ENCODE measurements at regions not wholly inside any gene's neighbourhood (a gene's known extent, or its start where the extent isn't known, plus 50 kb on each side); places are given as distances from the start of the nearest gene placed in this dataset.

- 0 out of 2 replicates have a peak, but pooled peaks have one; percentile 3 for TF ChIP-seq NFE2 (IDR thresholded peaks at IDR 0.05; ENCODE audit: low read depth)
- TF ChIP-seq GABPB1 (CRISPR knock-in tag; IDR thresholded peaks at IDR 0.05): no peak
- TF ChIP-seq HDGF (IDR thresholded peaks at IDR 0.05): no peak
- TF ChIP-seq MNT (conservative IDR thresholded peaks at IDR 0.05): peak in 1 of 2 experiments; percentile 57; a peak in 1 of 4 replicates
- TF ChIP-seq ZNF184 (CRISPR knock-in tag; IDR thresholded peaks at IDR 0.05): no peak
- no peak for TF ChIP-seq AFF4 (CRISPR knock-in tag; IDR thresholded peaks at IDR 0.05)
- no peak for TF ChIP-seq FIP1L1 (IDR thresholded peaks at IDR 0.05; ENCODE audit: low read depth, low read length, poor library complexity, severe bottlenecking)
- TF ChIP-seq SMAD2 (IDR thresholded peaks at IDR 0.05; ENCODE audit: low read depth, low read length): no peak
- no peak for TF ChIP-seq RFX1 (IDR thresholded peaks at IDR 0.05)
- peak; percentile 63; the same call in 1 of the 2 replicates for TF ChIP-seq CREB3L1 (IDR thresholded peaks at IDR 0.05; ENCODE audit: borderline replicate concordance, low read depth)
- no peak for TF ChIP-seq FOXP1 (CRISPR knock-in tag; IDR thresholded peaks at IDR 0.05)
- TF ChIP-seq ETV1 (tag; conservative IDR thresholded peaks at IDR 0.05; ENCODE audit: low read depth): no peak
- TF ChIP-seq ZNF277 (CRISPR knock-in tag; IDR thresholded peaks at IDR 0.05; ENCODE audit: borderline replicate concordance): no peak
- no peak for TF ChIP-seq ZNF280B (CRISPR knock-in tag; IDR thresholded peaks at IDR 0.05)
- TF ChIP-seq KAT2B (IDR thresholded peaks at IDR 0.05; ENCODE audit: low read depth, low read length): no peak
- TF ChIP-seq MIER1 (IDR thresholded peaks at IDR 0.05; ENCODE audit: low read depth): 0 out of 2 replicates have a peak, but pooled peaks have one; percentile 62
- TF ChIP-seq MTA1 (IDR thresholded peaks at IDR 0.05; ENCODE audit: borderline replicate concordance): peak; percentile 56; the same call in 1 of the 2 replicates
- peak; percentile 69 for TF ChIP-seq RB1 (IDR thresholded peaks at IDR 0.05; ENCODE audit: low read depth)
- no peak for TF ChIP-seq LCOR (CRISPR knock-in tag; IDR thresholded peaks at IDR 0.05)
These were observed 72.9 kb upstream of the SEPTIN5 start (continued) for GRCh38 chr22:19641254-19641982.
